Right lobe of liver (tissue), 6 donors: ENCODE measurements at regions not wholly inside any gene's neighbourhood (a gene's known extent, or its start where the extent isn't known, plus 50 kb on each side); places are given as distances from the start of the nearest gene placed in this dataset.
A peak's percentile ranks its signal among the peaks of the same experiment; 100 is the strongest.

Experiments
- ATAC-seq, 4 donors: fragments of 200-7000 bp; cut with Tn5 transposase; one replicate each; pipeline ENCODE4 v1.9.1; 2020; ENCODE audit warnings: mild to moderate bottlenecking in 4 of 4, moderate library complexity in 4 of 4
- DNase-seq, 3 donors: peaks; one replicate each; pipeline ENCODE4 v3.0.0-alpha.2; 2020
- H3K27ac ChIP-seq, 3 donors: fragments of 200-600 bp; one replicate each; pipeline ENCODE4 v1.8.0; 2022
- H3K27me3 ChIP-seq, 2 donors: fragments of 200-600 bp; one replicate each; pipeline ENCODE4 v1.8.0; 2022
- H3K36me3 ChIP-seq, 4 donors: fragments of 200-600 bp; sonication (generic) in 1 of 4; one replicate each; pipeline versions ENCODE4 v1.5.1 to v1.8.0; 2017 to 2022; ENCODE audit warnings: control low read depth in 1 of 4
- H3K4me1 ChIP-seq, 4 donors: fragments of 200-600 bp; sonication (generic) in 1 of 4; one replicate each; pipeline versions ENCODE4 v1.5.1 to v1.8.0; 2017 to 2022; ENCODE audit warnings: control low read depth in 1 of 4
- H3K4me3 ChIP-seq, 3 donors: fragments of 200-600 bp; one replicate each; pipeline ENCODE4 v1.8.0; 2022
- H3K9me3 ChIP-seq, 4 donors: fragments of 200-600 bp; sonication (generic) in 1 of 4; one replicate each; pipeline versions ENCODE4 v1.5.1 to v1.8.0; 2017 to 2022; ENCODE audit warnings: control low read depth in 1 of 4
- POLR2A ChIP-seq: fragments of 450-650 bp; IDR thresholded peaks from one replicate; pipeline ENCODE4 v1.6.1; 2017; ENCODE audit warnings: antibody characterized with exemption, mild to moderate bottlenecking
- WGBS: methylation state at CpG from one replicate; pipeline ENCODE4 v1.1.6; 2018; ENCODE audit warnings: low coverage, low lambda C conversion rate; ENCODE audit not compliant: insufficient coverage; ENCODE audit errors: missing lambda C conversion rate; 5-methylcytosine and 5-hydroxymethylcytosine counted together
- intact Hi-C, 2 donors: fragments of 100-400 bp; cut with DNase I; formaldehyde crosslinking; loops; one replicate each; pipeline versions ENCODE4 v1.11.2 to v1.14.1; 2022
- TF ChIP-seq, protein P1 (sequence below), 4 donors: fragments of 200-600 bp in 3 of 4; fragments of 450-650 bp in 1 of 4; IDR thresholded peaks; one replicate each; pipeline versions ENCODE4 v1.5.1 to v1.8.0; 2016 to 2022; ENCODE audit warnings: antibody characterized with exemption in 4 of 4, mild to moderate bottlenecking in 2 of 4
- donor health status: DM: no; HTN: yes; CAD: no.
- donor health status: DM: no; HTN: no; CAD: no.
- donor health status: DM: no; HTN: no; CAD: no.
- donor health status: DM: no; HTN: yes; CAD: no.
- donor health status: DM: no; HTN: yes; CAD: no.

DNA sequence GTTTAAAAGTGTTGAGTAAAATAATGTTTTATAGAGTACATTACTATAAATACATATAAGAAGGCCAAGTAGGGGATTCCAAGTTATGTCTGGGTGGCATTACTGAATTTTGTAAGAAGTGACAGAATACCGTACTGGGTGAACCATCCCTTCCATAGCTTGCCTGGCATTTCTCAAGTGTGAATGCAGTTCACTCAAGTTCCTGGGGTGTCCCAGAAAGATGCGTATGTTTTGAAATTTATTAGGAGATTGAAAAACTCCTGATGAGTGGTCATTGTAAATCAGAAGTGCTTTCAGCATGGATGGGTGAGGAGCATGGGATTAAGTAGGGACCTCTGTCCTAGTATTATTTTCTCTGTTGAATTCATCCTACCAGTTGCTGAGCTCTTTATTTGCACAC is 103.2 kb downstream of the VAPA start:
- Histone ChIP-seq H3K36me3 (no peaks in the 10 kb centered on the region), H3K27me3 (no peaks in the 10 kb centered on the region), H3K27ac (no peak overlapping the region), H3K9me3 (no peaks in the 10 kb centered on the region), H3K4me3 (no peak overlapping the region), H3K4me1 (no peaks in the 10 kb centered on the region)
- intact Hi-C loops = no loop called here
- TF ChIP-seq, protein P1, sequence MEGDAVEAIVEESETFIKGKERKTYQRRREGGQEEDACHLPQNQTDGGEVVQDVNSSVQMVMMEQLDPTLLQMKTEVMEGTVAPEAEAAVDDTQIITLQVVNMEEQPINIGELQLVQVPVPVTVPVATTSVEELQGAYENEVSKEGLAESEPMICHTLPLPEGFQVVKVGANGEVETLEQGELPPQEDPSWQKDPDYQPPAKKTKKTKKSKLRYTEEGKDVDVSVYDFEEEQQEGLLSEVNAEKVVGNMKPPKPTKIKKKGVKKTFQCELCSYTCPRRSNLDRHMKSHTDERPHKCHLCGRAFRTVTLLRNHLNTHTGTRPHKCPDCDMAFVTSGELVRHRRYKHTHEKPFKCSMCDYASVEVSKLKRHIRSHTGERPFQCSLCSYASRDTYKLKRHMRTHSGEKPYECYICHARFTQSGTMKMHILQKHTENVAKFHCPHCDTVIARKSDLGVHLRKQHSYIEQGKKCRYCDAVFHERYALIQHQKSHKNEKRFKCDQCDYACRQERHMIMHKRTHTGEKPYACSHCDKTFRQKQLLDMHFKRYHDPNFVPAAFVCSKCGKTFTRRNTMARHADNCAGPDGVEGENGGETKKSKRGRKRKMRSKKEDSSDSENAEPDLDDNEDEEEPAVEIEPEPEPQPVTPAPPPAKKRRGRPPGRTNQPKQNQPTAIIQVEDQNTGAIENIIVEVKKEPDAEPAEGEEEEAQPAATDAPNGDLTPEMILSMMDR (IDR thresholded peaks at IDR 0.05) = no peak
- TF ChIP-seq POLR2A = no peak
- ATAC-seq (no peak), DNase-seq (no peak)
- 82% methylated on average over 2 of the region's 2 CpGs for WGBS

DNA sequence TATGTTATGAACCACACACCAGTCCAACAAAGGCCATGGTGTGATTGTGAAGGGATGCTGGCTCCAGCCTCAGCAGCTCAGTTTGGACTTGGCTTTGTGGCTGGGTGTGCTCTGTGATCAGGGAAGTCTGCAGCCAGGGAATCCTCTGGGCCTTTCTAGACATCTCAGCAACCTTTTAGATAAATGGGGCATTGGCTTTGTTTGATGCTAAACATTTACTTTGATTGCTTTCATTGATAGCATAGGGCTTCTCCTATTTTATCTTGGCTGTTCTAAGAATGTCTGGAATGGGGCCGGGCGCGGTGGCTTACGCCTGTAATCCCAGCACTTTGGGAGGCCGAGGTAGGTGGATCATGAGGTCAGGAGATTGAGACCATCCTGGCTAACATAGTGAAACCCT is 104.5 kb downstream of the VAPA start:
- Histone ChIP-seq H3K36me3 (no peaks in the 10 kb centered on the region), H3K4me3 (no peak overlapping the region), H3K27me3 (no peaks in the 10 kb centered on the region), H3K9me3 (no peaks in the 10 kb centered on the region), H3K4me1 (no peaks in the 10 kb centered on the region), H3K27ac (no peak overlapping the region)
- no peak for ATAC-seq
- peak in 1 of 3 donors; percentile 16 for DNase-seq
- 75% methylated on average over 5 of the region's 5 CpGs for WGBS
- intact Hi-C loops = no loop called here
- TF ChIP-seq, protein P1 (IDR thresholded peaks at IDR 0.05) = no peak
- no peak for TF ChIP-seq POLR2A

DNA sequence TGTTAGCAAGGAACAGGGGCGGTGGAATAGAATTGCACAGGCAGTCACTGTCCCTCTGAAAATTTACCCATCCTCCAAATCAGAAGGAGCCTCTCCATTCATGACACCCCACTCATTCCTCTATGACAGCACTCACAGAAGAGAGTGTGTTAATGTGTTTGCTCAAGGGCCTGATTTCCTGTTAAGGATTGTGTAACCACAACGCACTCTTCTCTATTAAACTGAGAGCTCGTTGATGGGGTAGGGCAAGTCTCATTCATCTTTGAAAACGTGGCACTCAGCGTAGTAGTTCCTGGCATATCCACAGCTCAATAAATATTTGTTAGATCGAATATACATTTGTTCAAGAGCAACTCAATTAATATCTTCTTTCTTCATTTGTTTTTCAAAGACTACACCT is 106.4 kb downstream of the VAPA start:
- Histone ChIP-seq H3K4me3 (no peak overlapping the region), H3K36me3 (no peaks in the 10 kb centered on the region), H3K27ac (no peak overlapping the region), H3K27me3 (no peaks in the 10 kb centered on the region), H3K4me1 (no peaks in the 10 kb centered on the region), H3K9me3 (no peaks in the 10 kb centered on the region)
- DNase-seq (peak in 1 of 3 donors; percentile 11), ATAC-seq (peak in 3 of 4 donors; percentile 30 to 59 (median 38))
- no peak for TF ChIP-seq POLR2A
- TF ChIP-seq, protein P1 (IDR thresholded peaks at IDR 0.05) = no peak
- intact Hi-C loops = no loop called here
- WGBS = 40% methylated on average over 6 of the region's 6 CpGs

DNA sequence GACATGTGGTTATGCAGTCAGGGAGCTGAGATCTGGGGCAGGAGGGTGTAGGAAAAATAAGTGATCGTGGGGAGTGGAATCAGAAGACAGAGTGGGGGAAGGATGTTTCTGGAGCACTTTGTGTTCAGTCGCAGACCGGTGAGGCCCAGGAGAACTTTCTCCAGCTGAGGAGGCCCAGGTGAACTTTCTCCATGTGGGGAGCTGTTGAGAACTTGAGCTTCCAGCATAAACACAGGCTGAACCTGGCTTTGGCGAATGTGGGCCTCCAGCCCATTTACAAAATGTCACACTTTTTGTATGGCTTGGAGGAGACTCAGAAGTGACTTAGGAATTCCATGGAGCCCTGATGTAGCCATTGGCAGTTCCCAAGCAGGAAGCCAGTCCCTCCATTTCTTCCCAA is 108.5 kb downstream of the VAPA start:
- 82% methylated on average over 4 of the region's 4 CpGs for WGBS
- Histone ChIP-seq H3K36me3 (no peaks in the 10 kb centered on the region), H3K27me3 (no peaks in the 10 kb centered on the region), H3K27ac (no peak overlapping the region), H3K4me3 (no peak overlapping the region), H3K4me1 (no peaks in the 10 kb centered on the region), H3K9me3 (no peaks in the 10 kb centered on the region)
- DNase-seq (peak in 1 of 3 donors; percentile 17), ATAC-seq (no peak)
- no peak for TF ChIP-seq POLR2A
- TF ChIP-seq, protein P1 (IDR thresholded peaks at IDR 0.05) = no peak
- intact Hi-C loops = no loop called here
